ENCODE measurements at regions not wholly inside any gene's neighbourhood (a gene's known extent, or its start where the extent isn't known, plus 50 kb on each side); places are given as distances from the start of the nearest gene placed in this dataset.

GRCh38 chr2:177088529-177088928, 124.1 kb upstream of the HNRNPA3 start:
- WGBS, 2 donors: 50 to 56% methylated on average over 2 of the region's 2 CpGs
- ATAC-seq: no peak
- Histone ChIP-seq H3K36me3 (no peaks in the 10 kb centered on the region), H3K27me3 (peaks cover 0 to 8% (median 4%) of the 10 kb centered on the region in 7 donors), H3K4me1 (no peaks in the 10 kb centered on the region), H3K9me3 (no peaks in the 10 kb centered on the region), H3K4me3 (no peak overlapping the region), H3K27ac (no peak overlapping the region)
- TF ChIP-seq CTCF (IDR thresholded peaks at IDR 0.05): no peak
- no peak for DNase-seq
- intact Hi-C loops (cut with DNase I): no loop called here

- H3K9me3 ChIP-seq: no peaks in the 10 kb centered on the region
- intact Hi-C loops (cut with DNase I): no loop called here
- no peak overlapping the region for H3K4me3 ChIP-seq
- ATAC-seq (no peak), DNase-seq (no peak)
- no peak overlapping the region for H3K27ac ChIP-seq
- 83 to 86% methylated on average over 5 of the region's 5 CpGs for WGBS, 2 donors
- peaks cover 0 to 8% (median 3%) of the 10 kb centered on the region in 7 donors for H3K27me3 ChIP-seq
- no peaks in the 10 kb centered on the region for H3K4me1 ChIP-seq
- no peaks in the 10 kb centered on the region for H3K36me3 ChIP-seq
- TF ChIP-seq CTCF (IDR thresholded peaks at IDR 0.05): no peak
Observed at GRCh38 chr2:177090967-177091366, 121.6 kb upstream of the HNRNPA3 start.

GRCh38 chr2:177093371-177093770, 119.2 kb upstream of the HNRNPA3 start:
- intact Hi-C loops (cut with DNase I): no loop called here
- TF ChIP-seq CTCF (IDR thresholded peaks at IDR 0.05): no peak
- Histone ChIP-seq H3K27me3 (peaks cover 0 to 8% (median 0%) of the 10 kb centered on the region in 7 donors), H3K4me1 (peaks cover 0 to 5% (median 0%) of the 10 kb centered on the region in 9 donors), H3K27ac (no peak overlapping the region), H3K36me3 (no peaks in the 10 kb centered on the region), H3K9me3 (no peaks in the 10 kb centered on the region), H3K4me3 (no peak overlapping the region)
- ATAC-seq (no peak), DNase-seq (no peak)
- 91% methylated on average over 4 of the region's 4 CpGs for WGBS, 2 donors

- no peak for ATAC-seq
- intact Hi-C loops (cut with DNase I): no loop called here
- H3K9me3 ChIP-seq: peaks cover 0 to 8% (median 0%) of the 10 kb centered on the region in 11 donors
- no peak for TF ChIP-seq CTCF (IDR thresholded peaks at IDR 0.05)
- DNase-seq: no peak
- no peaks in the 10 kb centered on the region for H3K36me3 ChIP-seq
- no peak overlapping the region for H3K27ac ChIP-seq
- peaks cover 0 to 5% (median 0%) of the 10 kb centered on the region in 9 donors for H3K4me1 ChIP-seq
- WGBS, 2 donors: 58 to 66% methylated on average over 3 of the region's 3 CpGs
- peaks cover 0 to under 1% (median 0%) of the 10 kb centered on the region in 7 donors for H3K27me3 ChIP-seq
- H3K4me3 ChIP-seq: no peak overlapping the region
Observed at GRCh38 chr2:177098001-177098613, 114.5 kb upstream of the HNRNPA3 start.

Measured in heart right ventricle (tissue), 16 donors.